CD14-positive monocyte (primary cell): ENCODE measurements at regions not wholly inside any gene's neighbourhood (a gene's known extent, or its start where the extent isn't known, plus 50 kb on each side); places are given as distances from the start of the nearest gene placed in this dataset.

ENCODE experiments used
- DNase-seq, 3 donors: peaks; one replicate each; pipeline ENCODE4 v3.0.0-alpha.2; 2011 to 2022
- H2AFZ ChIP-seq: 2 replicates; pipeline ENCODE4 v1.6.0; 2012; ENCODE audit warnings: mild to moderate bottlenecking, low read depth, low read length, inconsistent platforms; ENCODE audit not compliant: insufficient read depth, poor library complexity, severe bottlenecking
- H3K27ac ChIP-seq, 2 donors: 1 replicate in 1 of 2; 2 replicates in 1 of 2; pipeline ENCODE4 v1.5.1; 2012 to 2013; ENCODE audit warnings: low read length in 2 of 2, control low read depth in 1 of 2, inconsistent platforms in 1 of 2, low read depth in 1 of 2, mild to moderate bottlenecking in 1 of 2
- H3K27me3 ChIP-seq, 2 donors: one replicate each; pipeline versions ENCODE4 v1.6.0 to v1.6.1; 2011 to 2013; ENCODE audit warnings: low read length in 2 of 2; ENCODE audit not compliant: control insufficient read depth in 2 of 2, insufficient read depth in 2 of 2
- H3K36me3 ChIP-seq, 2 donors: replicated peaks in 1 of 2; 1 replicate in 1 of 2; 2 replicates in 1 of 2; pipeline versions ENCODE4 v1.5.1 to v1.6.1; 2012 to 2013; ENCODE audit warnings: low read length in 2 of 2, control low read depth in 1 of 2, inconsistent platforms in 1 of 2, mild to moderate bottlenecking in 1 of 2; ENCODE audit not compliant: insufficient read depth in 2 of 2, control insufficient read depth in 1 of 2
- H3K4me1 ChIP-seq, 2 donors: 1 replicate in 1 of 2; 2 replicates in 1 of 2; pipeline versions ENCODE4 v1.5.1 to v1.6.1; 2012 to 2013; ENCODE audit warnings: low read length in 2 of 2, control low read depth in 1 of 2, inconsistent platforms in 1 of 2, mild to moderate bottlenecking in 1 of 2, moderate library complexity in 1 of 2; ENCODE audit not compliant: insufficient read depth in 2 of 2, control insufficient read depth in 1 of 2
- H3K4me2 ChIP-seq: replicated peaks from 2 replicates; pipeline ENCODE3; 2012; ENCODE audit warnings: low read length, moderate library complexity, mild to moderate bottlenecking; ENCODE audit not compliant: poor library complexity, severe bottlenecking; ENCODE audit errors: extremely low read depth
- H3K4me3 ChIP-seq, 3 experiments: fragments of 200-600 bp in 1 of 3; sonication (generic) in 1 of 3; replicated peaks in 1 of 3; 1 replicate in 2 of 3; 2 replicates in 1 of 3; pipeline ENCODE4 v1.5.1; 2011 to 2013; ENCODE audit warnings: low read length in 3 of 3, mild to moderate bottlenecking in 3 of 3, control low read depth in 2 of 3, low read depth in 2 of 3, inconsistent platforms in 1 of 3, moderate library complexity in 1 of 3
- H3K79me2 ChIP-seq: 2 replicates; pipeline ENCODE4 v1.6.0; 2012; ENCODE audit warnings: mild to moderate bottlenecking, control low read depth, inconsistent platforms, low read length, moderate library complexity; ENCODE audit not compliant: insufficient read depth
- H3K9ac ChIP-seq: 2 replicates; pipeline ENCODE4 v1.6.0; 2017; ENCODE audit warnings: low read length, mild to moderate bottlenecking; ENCODE audit not compliant: insufficient read depth, poor library complexity, severe bottlenecking
- H3K9me3 ChIP-seq, 2 donors: replicated peaks in 1 of 2; 1 replicate in 1 of 2; 2 replicates in 1 of 2; pipeline versions ENCODE4 v1.5.1 to v1.6.1; 2012 to 2013; ENCODE audit warnings: low read length in 2 of 2, control low read depth in 1 of 2; ENCODE audit not compliant: control insufficient read depth in 1 of 2, insufficient read depth in 1 of 2
- H4K20me1 ChIP-seq: 2 replicates; pipeline ENCODE4 v1.6.0; 2012; ENCODE audit warnings: mild to moderate bottlenecking, low read length, control low read depth, moderate library complexity; ENCODE audit not compliant: insufficient read depth
- H3K27ac Mint-ChIP-seq, 7 donors: one replicate each; pipeline ENCODE4 v1.8.0; 2020; ENCODE audit warnings: mild to moderate bottlenecking in 7 of 7, mixed read lengths in 7 of 7, moderate library complexity in 6 of 7, inconsistent platforms in 2 of 7
- H3K27me3 Mint-ChIP-seq, 3 donors: one replicate each; pipeline ENCODE4 v1.8.0; 2021 to 2022; ENCODE audit warnings: low read depth in 3 of 3, mild to moderate bottlenecking in 3 of 3, mixed read lengths in 3 of 3, moderate library complexity in 3 of 3, inconsistent platforms in 1 of 3
- H3K36me3 Mint-ChIP-seq, 2 donors: one replicate each; pipeline ENCODE4 v1.8.0; 2020; ENCODE audit warnings: mixed read lengths in 2 of 2, inconsistent platforms in 1 of 2, mild to moderate bottlenecking in 1 of 2
- H3K4me1 Mint-ChIP-seq: one replicate; pipeline ENCODE4 v1.8.0; 2020; ENCODE audit warnings: mild to moderate bottlenecking, mixed read lengths
- H3K4me3 Mint-ChIP-seq, 2 donors: one replicate each; pipeline ENCODE4 v1.8.0; 2020; ENCODE audit warnings: mild to moderate bottlenecking in 2 of 2, mixed read lengths in 2 of 2, moderate library complexity in 1 of 2
- H3K9me3 Mint-ChIP-seq, 7 donors: one replicate each; pipeline ENCODE4 v1.8.0; 2020 to 2022; ENCODE audit warnings: mixed read lengths in 7 of 7, mild to moderate bottlenecking in 6 of 7, moderate library complexity in 6 of 7, inconsistent platforms in 2 of 7
- CTCF ChIP-seq: fragments of 200-600 bp; IDR thresholded peaks from one replicate; pipeline ENCODE4 v1.8.0; 2022; ENCODE audit warnings: antibody characterized with exemption, mild to moderate bottlenecking
- WGBS: methylation state at CpG from one replicate; pipeline ENCODE4 v1.1.5; 2013; ENCODE audit warnings: missing lambda C conversion rate; ENCODE audit not compliant: insufficient coverage; 5-methylcytosine and 5-hydroxymethylcytosine counted together
- intact Hi-C, 2 donors: fragments of 100-400 bp; cut with micrococcal nuclease; formaldehyde crosslinking; loops; one replicate each; pipeline versions ENCODE4 v1.15.0 to v1.15.1; 2023

GRCh38 chr9:18058564-18059442, 415.1 kb upstream of the ADAMTSL1 start:
- no peak overlapping the region for H3K9ac ChIP-seq
- H3K4me3 Mint-ChIP-seq, result no peak overlapping the region
- no peak overlapping the region for H3K27ac Mint-ChIP-seq
- no peak for DNase-seq
- H3K79me2 ChIP-seq, result no peaks in the 10 kb centered on the region
- H4K20me1 ChIP-seq, result no peaks in the 10 kb centered on the region
- no peak overlapping the region for H3K4me3 ChIP-seq
- no peaks in the 10 kb centered on the region for H3K9me3 ChIP-seq
- H3K36me3 ChIP-seq, result no peaks in the 10 kb centered on the region
- H3K27me3 Mint-ChIP-seq, result peaks cover 0 to 2% (median 0%) of the 10 kb centered on the region in 3 donors
- H3K27ac ChIP-seq, result no peak overlapping the region
- no peak overlapping the region for H2AFZ ChIP-seq
- H3K36me3 Mint-ChIP-seq, result no peaks in the 10 kb centered on the region
- H3K9me3 Mint-ChIP-seq, result no peaks in the 10 kb centered on the region
- no peaks in the 10 kb centered on the region for H3K4me1 ChIP-seq
- TF ChIP-seq CTCF, result no peak
- H3K4me2 ChIP-seq, result no peak overlapping the region
- H3K27me3 ChIP-seq, result no peaks in the 10 kb centered on the region
- intact Hi-C loops, result no loop called here
- WGBS, result 90% methylated on average over 2 of the region's 3 CpGs
- H3K4me1 Mint-ChIP-seq, result no peaks in the 10 kb centered on the region

- TF ChIP-seq CTCF, result no peak
- no peak overlapping the region for H3K4me3 ChIP-seq
- no peaks in the 10 kb centered on the region for H3K36me3 ChIP-seq
- Mint-ChIP-seq H3K27me3 (peaks cover 0 to 2% (median 0%) of the 10 kb centered on the region in 3 donors), H3K36me3 (no peaks in the 10 kb centered on the region), H3K9me3 (no peaks in the 10 kb centered on the region), H3K27ac (no peak overlapping the region), H3K4me3 (no peak overlapping the region), H3K4me1 (no peaks in the 10 kb centered on the region)
- intact Hi-C loops, result no loop called here
- no peaks in the 10 kb centered on the region for H4K20me1 ChIP-seq
- H3K9me3 ChIP-seq, result no peaks in the 10 kb centered on the region
- H3K9ac ChIP-seq, result no peak overlapping the region
- no peak overlapping the region for H2AFZ ChIP-seq
- WGBS, result no CpG with 5 or more reads among the region's 1 CpG
- no peaks in the 10 kb centered on the region for H3K4me1 ChIP-seq
- no peaks in the 10 kb centered on the region for H3K27me3 ChIP-seq
- H3K4me2 ChIP-seq, result no peak overlapping the region
- no peak for DNase-seq
- no peaks in the 10 kb centered on the region for H3K79me2 ChIP-seq
- H3K27ac ChIP-seq, result no peak overlapping the region
Measured at GRCh38 chr9:18059447-18059846, 414.5 kb upstream of the ADAMTSL1 start.
